A673 (cell line): ENCODE measurements at regions not wholly inside any gene's neighbourhood (a gene's known extent, or its start where the extent isn't known, plus 50 kb on each side); places are given as distances from the start of the nearest gene placed in this dataset.

ENCODE experiments used
- BruUV-seq: library from RNA; stranded (reverse); fragments of 400-500 nt; replicated peaks from 2 replicates; lab custom pipeline; 2021; lab: Mats Ljungman, UMichigan
- CTCF ChIA-PET: fragments of 300-600 bp; sonication (Branson Sonifier 250); formaldehyde crosslinking; loops from one replicate; lab custom pipeline; 2022; ENCODE audit warnings: antibody characterized with exemption; lab: Charles Lee
- POLR2A ChIA-PET: fragments of 300-600 bp; sonication (Branson Sonifier 250); formaldehyde crosslinking; loops from one replicate; lab custom pipeline; 2022; ENCODE audit warnings: antibody characterized with exemption; ENCODE audit not compliant: low non-redundant PET; lab: Charles Lee
- DNase-seq: peaks from one replicate; pipeline ENCODE4 v3.0.0-alpha.2; 2015; ENCODE audit warnings: low spot score
- H3K27ac ChIP-seq: fragments of 200-600 bp; sonication (generic); 2 replicates; pipeline ENCODE4 v1.5.1; 2016; ENCODE audit warnings: mixed run types, low read depth, mild to moderate bottlenecking, mixed read lengths, antibody characterized with exemption, low read length; ENCODE audit not compliant: poor library complexity, severe bottlenecking
- H3K27me3 ChIP-seq: fragments of 200-600 bp; sonication (generic); replicated peaks from 2 replicates; pipeline ENCODE4 v1.6.1; 2017; ENCODE audit warnings: mixed run types, low read depth, mild to moderate bottlenecking, mixed read lengths, antibody characterized with exemption, low read length; ENCODE audit not compliant: insufficient read depth, poor library complexity
- H3K36me3 ChIP-seq: fragments of 200-600 bp; sonication (generic); 2 replicates; pipeline ENCODE4 v1.6.1; 2016; ENCODE audit warnings: mixed run types, mild to moderate bottlenecking, mixed read lengths, antibody characterized with exemption, low read length; ENCODE audit not compliant: insufficient read depth, poor library complexity, severe bottlenecking
- H3K4me1 ChIP-seq: fragments of 200-600 bp; sonication (generic); 2 replicates; pipeline ENCODE4 v1.6.1; 2017; ENCODE audit warnings: mixed run types, mild to moderate bottlenecking, mixed read lengths, antibody characterized with exemption, low read length; ENCODE audit not compliant: insufficient read depth, poor library complexity, severe bottlenecking
- H3K4me3 ChIP-seq: fragments of 200-600 bp; sonication (generic); 2 replicates; pipeline ENCODE4 v1.5.1; 2016; ENCODE audit warnings: low read depth, mixed run types, mild to moderate bottlenecking, mixed read lengths, low read length; ENCODE audit not compliant: poor library complexity, severe bottlenecking
- H3K9me3 ChIP-seq: fragments of 200-600 bp; sonication (generic); 2 replicates; pipeline ENCODE4 v1.6.1; 2016; ENCODE audit warnings: mixed run types, low read depth, mild to moderate bottlenecking, mixed read lengths, antibody characterized with exemption, low read length; ENCODE audit not compliant: poor library complexity, severe bottlenecking
- EZH2 ChIP-seq: fragments of 200-600 bp; sonication (generic); IDR thresholded peaks from 2 replicates; pipeline ENCODE4 v1.6.1; 2017; ENCODE audit warnings: borderline replicate concordance, low read depth, mild to moderate bottlenecking, mixed read lengths, antibody characterized with exemption, low read length; ENCODE audit not compliant: poor library complexity, severe bottlenecking
- intact Hi-C: fragments of 100-400 bp; cut with micrococcal nuclease; formaldehyde crosslinking; loops from one replicate; pipeline ENCODE4 v1.10.0; 2022; ENCODE audit not compliant: unreplicated experiment
- TF ChIP-seq, protein P1 (sequence below): fragments of 300-800, 200-600 bp; sonication (generic); conservative IDR thresholded peaks from 2 replicates; pipeline ENCODE4 v1.5.1; 2017; ENCODE audit warnings: low read depth, mild to moderate bottlenecking, antibody characterized with exemption, low read length, moderate library complexity, mixed read lengths

DNA sequence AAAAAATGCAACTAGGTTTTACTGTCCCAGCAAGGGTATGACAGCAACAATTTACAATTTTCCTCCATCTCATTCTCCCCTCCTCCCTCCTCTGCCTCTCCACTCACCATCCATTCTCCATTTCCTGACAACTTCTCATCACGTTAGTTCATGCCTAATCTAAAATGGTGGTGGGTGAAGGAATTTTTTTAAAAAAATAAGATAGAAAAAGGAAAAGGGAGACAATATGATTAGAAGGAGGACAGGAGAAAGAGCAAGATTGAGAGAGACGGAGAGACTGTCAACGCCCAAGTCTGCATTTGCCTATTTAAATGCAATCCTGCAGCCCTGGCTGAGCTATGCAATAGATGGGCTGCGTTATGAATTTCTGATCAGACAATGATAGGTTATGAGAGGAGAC lies 380.7 kb upstream of the PSMD7 start:
- H3K4me1 ChIP-seq, result no peaks in the 10 kb centered on the region
- no peaks in the 10 kb centered on the region for H3K36me3 ChIP-seq
- H3K9me3 ChIP-seq, result no peaks in the 10 kb centered on the region
- no peak overlapping the region for H3K4me3 ChIP-seq
- peaks cover 92% of the 10 kb centered on the region for H3K27me3 ChIP-seq
- no peak overlapping the region for H3K27ac ChIP-seq
- no TSS peak for BruUV-seq
- intact Hi-C loops, result no loop called here
- DNase-seq, result no peak
- POLR2A ChIA-PET, result no interaction called here
- CTCF ChIA-PET, result no interaction called here
- TF ChIP-seq, protein P1, sequence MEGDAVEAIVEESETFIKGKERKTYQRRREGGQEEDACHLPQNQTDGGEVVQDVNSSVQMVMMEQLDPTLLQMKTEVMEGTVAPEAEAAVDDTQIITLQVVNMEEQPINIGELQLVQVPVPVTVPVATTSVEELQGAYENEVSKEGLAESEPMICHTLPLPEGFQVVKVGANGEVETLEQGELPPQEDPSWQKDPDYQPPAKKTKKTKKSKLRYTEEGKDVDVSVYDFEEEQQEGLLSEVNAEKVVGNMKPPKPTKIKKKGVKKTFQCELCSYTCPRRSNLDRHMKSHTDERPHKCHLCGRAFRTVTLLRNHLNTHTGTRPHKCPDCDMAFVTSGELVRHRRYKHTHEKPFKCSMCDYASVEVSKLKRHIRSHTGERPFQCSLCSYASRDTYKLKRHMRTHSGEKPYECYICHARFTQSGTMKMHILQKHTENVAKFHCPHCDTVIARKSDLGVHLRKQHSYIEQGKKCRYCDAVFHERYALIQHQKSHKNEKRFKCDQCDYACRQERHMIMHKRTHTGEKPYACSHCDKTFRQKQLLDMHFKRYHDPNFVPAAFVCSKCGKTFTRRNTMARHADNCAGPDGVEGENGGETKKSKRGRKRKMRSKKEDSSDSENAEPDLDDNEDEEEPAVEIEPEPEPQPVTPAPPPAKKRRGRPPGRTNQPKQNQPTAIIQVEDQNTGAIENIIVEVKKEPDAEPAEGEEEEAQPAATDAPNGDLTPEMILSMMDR, result no peak
- TF ChIP-seq EZH2, result no peak

DNA sequence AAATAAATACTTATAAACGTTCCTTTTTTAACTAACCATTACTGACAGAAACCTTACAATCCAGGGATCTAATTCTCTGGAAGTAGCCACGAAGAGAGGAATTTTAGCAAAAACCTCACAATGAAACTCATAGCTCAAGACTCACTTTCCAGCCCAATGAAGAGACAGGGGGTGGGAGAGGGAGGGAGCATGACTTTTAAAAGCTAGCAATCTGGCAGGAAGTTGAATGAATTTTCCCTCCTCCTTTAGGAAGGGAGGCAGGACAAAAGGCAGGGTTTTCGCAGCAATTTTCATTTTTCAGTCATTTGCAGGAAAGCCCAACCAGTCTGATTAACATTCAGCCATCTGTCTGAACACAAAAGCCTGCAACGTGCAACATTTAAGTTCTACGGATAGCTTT lies 381.5 kb upstream of the PSMD7 start:
- TF ChIP-seq, protein P1, result no peak
- no peak for TF ChIP-seq EZH2

DNA sequence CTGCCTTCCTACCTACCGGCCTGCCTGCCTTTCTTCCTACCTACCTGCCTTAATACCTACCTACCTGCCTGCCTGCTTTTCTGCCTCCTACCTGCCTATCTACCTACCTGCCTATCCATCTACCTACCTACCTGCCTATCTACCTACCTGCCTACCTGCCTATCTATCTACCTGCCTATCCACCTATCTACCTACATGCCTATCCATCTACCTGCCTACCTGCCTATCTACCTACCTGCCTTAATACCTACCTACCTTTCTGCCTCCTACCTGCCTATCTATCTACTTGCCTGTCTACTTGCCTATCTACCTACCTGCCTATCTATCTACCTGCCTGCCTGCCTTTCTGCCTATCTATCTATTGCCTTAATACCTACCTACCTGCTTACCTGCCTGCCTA lies 383.8 kb upstream of the PSMD7 start:
- Histone ChIP-seq H3K27me3 (peaks cover 88% of the 10 kb centered on the region), H3K4me3 (no peak overlapping the region), H3K36me3 (no peaks in the 10 kb centered on the region), H3K4me1 (no peaks in the 10 kb centered on the region), H3K9me3 (no peaks in the 10 kb centered on the region), H3K27ac (no peak overlapping the region)
- intact Hi-C loops, result no loop called here
- BruUV-seq, result no TSS peak
- CTCF ChIA-PET, result no interaction called here
- POLR2A ChIA-PET, result no interaction called here
- TF ChIP-seq, protein P1, result no peak
- no peak for TF ChIP-seq EZH2
- no peak for DNase-seq

More for the DNA sequence above, 381.5 kb upstream of the PSMD7 start:
- Histone ChIP-seq H3K27me3 (peaks cover 92% of the 10 kb centered on the region), H3K4me3 (no peak overlapping the region), H3K4me1 (no peaks in the 10 kb centered on the region), H3K9me3 (no peaks in the 10 kb centered on the region), H3K36me3 (no peaks in the 10 kb centered on the region), H3K27ac (no peak overlapping the region)
- ChIA-PET CTCF (no interaction called here), POLR2A (no interaction called here)
- no TSS peak for BruUV-seq
- no peak for DNase-seq
- intact Hi-C loops, result no loop called here
